ENCODE measurements at regions not wholly inside any gene's neighbourhood (a gene's known extent, or its start where the extent isn't known, plus 50 kb on each side); places are given as distances from the start of the nearest gene placed in this dataset.
"Not testable (repeated sequence)": the region's sequence is repeated elsewhere in the genome, so short reads cannot be mapped to it uniquely, and the experiment has no call there.

DNA sequence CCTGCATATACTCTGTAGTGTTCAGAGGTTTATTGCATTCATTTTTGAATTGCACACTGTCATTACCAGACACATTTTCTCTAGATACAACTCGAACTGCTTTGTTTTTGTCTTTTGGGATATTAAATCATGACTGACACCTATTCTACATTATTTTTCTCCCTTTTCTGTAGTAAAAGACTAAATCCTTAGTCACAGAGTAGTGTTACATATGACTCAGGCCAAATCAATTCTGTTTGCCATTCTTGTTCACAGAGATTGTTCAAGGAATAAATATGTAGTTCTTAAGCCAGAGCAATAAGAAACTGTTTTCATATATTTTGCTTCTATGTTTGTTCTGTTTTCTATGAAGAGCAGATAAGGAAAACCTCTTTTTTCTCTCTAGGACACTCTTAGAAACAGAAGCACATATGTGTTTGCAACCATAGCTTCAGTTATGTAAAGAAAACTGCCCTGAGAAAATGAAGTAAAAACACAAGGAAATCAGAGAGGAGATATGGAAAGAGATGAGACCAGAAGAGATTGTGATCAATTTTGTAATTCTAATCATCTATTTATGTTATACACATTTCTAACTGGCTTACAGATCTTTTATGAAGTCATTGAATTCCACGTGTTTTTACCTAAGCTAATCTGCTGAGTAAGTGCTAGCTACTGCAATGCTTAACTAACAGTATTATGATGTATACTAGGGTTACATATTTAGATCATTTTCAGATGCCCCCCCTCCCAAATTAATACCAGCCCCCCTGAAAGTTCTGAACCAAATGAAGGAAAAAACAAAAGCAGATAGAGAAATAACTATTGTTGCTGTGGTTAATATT is 1995.6 kb upstream of the CDH6 start:
- no peak for DNase-seq

DNA sequence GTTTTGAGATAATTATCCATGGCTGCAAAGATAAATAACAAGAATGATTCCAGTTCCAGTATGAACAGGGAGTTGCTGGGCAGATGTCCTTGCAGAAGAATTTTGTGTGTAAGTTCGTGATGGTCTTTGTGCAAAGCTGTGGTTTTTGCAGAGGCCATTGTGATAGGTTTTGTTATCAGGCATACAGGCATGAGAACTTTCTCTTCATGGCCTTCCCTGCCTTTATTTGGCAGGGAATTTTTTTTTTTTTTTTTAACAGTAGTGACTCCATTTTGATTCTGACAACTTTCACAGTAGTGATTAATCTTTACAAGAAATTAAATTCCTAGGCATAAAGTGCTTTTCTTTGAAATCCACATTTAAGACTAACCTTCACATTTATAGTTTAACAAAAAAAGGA is 1999.5 kb upstream of the CDH6 start:
- DNase-seq = no peak

DNA sequence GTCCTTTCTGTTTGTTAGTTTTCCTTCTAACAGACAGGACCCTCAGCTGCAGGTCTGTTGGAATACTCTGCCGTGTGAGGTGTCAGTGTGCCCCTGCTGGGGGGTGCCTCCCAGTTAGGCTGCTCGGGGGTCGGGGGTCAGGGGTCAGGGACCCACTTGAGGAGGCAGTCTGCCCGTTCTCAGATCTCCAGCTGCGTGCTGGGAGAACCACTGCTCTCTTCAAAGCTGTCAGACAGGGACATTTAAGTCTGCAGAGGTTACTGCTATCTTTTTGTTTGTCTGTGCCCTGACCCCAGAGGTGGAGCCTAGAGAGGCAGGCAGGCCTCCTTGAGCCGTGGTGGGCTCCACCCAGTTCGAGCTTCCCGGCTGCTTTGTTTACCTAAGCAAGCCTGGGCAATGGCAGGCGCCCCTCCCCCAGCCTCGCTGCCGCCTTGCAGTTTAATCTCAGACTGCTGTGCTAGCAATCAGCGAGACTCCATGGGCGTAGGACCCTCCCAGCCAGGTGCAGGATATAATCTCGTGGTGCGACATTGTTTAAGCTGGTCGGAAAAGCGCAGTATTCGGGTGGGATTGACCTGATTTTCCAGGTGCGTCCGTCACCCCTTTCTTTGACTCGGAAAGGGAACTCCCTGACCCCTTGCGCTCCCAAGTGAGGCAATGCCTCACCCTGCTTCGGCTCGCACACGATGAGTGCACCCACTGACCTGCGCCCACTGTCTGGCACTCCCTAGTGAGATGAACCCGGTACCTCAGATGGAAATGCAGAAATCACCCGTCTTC is 2002.0 kb upstream of the CDH6 start:
- not testable (repeated sequence) for DNase-seq

DNA sequence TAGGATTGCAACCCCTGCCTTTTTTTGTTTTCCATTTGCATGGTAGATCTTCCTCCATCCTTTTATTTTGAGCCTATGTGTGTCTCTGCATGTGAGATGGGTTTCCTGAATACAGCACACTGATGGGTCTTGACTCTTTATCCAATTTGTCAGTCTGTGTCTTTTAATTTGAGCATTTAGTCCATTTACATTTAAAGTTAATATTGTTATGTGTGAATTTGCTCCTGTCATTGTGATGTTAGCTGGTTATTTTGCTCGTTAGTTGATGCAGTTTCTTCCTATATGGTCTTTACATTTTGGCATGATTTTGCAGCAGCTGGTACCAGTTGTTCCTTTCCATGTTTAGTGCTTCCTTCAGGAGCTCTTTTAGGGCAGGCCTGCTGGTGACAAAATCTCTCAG is 2003.1 kb upstream of the CDH6 start:
- DNase-seq = not testable (repeated sequence)

DNA sequence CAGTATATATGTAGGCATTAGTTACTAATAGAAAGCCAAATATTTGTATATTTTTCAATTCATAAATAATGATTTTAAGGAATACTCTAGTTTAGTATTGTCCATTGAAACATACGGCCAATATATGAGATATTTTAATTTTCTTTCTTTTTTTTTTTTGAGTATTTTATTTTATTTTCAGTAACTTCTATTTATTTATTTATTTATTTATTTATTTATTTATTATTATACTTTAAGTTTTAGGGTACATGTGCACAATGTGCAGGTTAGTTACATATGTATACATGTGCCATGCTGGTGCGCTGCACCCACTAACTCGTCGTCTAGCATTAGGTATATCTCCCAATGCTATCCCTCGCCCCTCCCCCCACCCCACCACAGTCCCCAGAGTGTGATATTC is 2007.1 kb upstream of the CDH6 start:
- not testable (repeated sequence) for DNase-seq

DNA sequence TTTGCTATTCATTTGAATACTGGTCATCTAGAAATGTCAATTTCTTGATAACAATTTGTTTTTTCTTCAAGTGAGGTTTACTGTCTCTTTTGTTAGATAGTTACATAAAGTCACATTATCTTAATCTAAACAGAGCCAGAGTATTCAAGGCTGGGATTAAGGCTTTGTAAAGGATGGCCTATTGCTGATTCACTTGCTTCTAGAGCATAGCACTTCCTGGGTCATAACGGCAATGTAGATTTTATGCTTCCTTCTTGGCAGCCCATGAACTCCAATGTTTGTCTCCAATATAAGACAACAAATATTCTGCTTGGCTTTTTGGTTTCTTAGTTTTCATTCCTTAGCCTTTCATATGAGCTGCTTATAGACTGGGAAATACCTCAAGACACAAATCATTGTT is 2007.9 kb upstream of the CDH6 start:
- DNase-seq = no peak

DNA sequence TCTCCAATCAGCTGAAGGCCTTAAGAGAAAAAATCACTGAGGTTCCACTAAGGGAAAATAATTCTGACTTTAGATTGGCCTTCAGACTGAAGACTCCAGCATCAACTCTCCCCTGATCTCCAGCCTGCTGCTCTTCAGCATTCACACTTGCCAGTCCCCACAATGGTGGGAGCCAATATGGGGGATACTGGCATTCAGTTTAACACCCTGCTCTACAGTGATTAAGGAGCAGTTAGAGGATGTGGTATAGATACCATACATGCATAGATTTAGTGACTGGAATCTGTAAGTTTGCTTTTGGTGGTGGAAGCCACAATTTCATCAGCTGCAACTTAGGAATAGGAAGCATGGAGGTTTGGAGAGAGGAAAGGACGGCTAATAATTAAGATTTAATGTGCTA is 2017.7 kb upstream of the CDH6 start:
- no peak for DNase-seq

DNA sequence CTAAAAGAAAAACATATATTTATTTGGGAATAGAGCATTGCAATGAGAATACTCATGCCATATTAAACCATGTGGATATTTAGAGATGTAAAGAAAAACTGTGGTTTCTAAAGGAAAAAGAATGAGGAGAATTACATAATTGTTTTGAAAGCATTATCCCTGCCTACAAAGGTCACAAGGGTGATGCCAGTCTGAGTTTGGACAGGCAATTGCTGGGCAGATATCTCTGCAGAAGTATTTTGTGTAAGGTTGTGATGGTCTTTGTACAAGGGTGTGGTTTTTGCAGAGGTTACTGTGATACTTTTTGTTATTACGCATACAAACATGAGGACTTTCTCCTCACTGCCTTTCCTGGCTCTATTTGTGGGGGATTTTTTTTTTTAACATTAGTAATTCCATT is 2022.9 kb upstream of the CDH6 start:
- no peak for DNase-seq

DNA sequence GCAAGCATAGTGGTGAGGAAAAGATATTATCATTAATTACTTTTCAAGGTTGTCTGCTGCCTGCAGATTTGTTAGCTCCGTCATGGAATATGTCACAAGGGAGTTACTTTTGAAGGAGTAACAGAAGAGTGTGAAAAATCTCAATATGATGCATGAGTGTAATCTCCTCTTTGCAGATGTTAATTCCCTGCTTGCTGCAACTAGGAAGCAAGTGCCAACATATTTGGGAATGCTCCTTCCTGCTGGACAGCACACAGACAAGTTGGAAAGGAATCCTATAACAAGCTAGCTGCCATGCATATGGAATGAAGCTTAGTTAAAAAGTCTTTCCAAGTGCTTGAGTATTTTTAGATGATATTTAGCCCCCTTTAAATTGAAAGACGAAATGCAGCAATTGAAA is 2023.6 kb upstream of the CDH6 start:
- DNase-seq = no peak

DNA sequence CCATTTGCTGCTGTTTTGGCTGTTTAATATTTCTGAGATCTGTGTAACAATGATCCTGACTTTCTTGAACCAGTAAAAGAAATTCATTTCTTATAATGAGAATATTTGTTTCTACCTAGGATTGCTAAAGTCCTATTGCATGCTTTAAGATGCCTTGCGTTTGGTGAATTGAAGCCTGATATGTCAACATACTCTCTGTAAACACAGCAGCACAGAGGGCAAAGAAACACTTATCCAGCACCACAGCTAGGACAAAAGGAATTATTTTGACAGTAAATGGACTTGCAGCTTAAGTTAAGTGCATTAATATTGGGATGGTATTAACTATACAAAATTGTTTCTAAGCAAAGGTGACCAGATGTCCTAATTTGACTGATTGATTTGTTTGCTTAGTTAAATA is 2031.2 kb upstream of the CDH6 start:
- DNase-seq = no peak

DNA sequence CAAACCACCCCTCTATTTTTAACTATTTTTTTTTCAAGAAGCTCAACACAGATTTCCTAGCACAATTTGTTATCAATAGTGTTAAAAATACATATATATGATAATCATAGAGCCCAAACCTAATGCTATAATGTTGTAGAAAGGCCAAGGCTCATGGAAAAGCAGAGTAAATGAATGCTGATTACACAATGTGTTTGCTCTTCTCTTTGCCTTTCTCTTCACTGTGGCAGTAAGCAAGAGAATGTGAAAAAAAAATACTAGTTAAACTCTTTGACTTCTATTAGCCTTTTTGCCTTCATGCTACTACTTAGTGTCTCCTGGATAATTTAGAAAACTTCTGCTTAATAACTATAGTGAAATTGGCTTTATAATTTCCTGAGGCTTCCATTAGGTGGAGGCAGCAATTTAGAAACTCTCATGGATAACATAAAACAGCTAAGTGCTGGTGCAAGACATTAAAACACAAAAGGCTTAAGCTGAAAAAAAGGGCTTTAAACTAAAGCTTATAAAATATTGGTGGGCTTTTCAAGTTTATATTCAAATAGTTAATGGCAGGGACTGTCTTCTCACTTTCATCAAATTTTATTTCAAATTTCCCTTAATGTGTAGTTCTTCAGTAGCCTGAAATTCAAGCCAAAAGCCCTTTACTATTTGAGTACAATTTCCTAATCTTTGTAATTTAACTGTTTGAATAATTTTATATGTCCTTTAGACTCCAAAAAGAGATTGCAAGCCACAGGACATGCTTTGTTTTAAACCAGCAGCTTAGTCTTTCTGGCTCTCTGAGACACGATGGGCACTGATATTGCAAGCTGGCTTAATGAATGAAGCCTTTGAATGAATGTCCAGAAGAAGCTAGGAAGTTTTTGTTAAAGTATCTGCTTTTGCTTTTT is 2031.8 kb upstream of the CDH6 start:
- no peak for DNase-seq

DNA sequence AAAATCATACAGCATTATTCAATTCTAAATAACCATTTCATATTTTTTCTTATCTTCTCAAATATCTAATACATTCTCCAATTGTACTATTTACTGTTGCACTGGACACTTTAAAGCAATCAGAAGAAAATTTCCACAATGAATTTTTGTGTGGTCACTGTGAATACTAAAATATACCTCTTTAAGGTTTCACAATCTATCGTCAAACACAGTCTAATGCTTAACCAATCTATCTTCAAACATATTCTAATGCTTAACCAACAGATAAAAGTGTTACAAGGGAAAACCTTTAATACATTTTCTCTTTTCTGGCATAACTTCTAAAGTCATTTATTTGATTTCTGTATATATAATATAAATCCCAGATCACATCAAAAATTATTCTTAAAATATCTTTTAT is 2035.5 kb upstream of the CDH6 start:
- no peak for DNase-seq

DNA sequence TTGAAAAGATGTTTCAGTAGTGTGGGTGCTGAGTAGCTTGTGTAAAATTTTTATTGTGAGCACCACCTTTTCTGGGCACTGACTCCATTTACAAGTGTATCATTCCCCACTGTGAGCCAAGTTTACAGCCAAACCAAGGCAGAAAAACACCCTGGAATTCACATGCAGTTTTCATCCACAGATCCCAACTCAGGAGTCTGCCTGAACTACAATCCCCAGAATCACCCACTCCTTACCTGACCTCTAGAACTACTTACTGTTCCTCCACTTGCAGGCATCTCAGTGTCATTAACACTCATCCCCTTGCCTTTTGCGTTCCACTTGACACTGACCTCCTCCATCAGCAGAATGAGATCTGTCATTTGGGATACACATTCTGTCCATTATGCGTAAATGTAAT is 2042.6 kb upstream of the CDH6 start:
- DNase-seq = no peak

DNA sequence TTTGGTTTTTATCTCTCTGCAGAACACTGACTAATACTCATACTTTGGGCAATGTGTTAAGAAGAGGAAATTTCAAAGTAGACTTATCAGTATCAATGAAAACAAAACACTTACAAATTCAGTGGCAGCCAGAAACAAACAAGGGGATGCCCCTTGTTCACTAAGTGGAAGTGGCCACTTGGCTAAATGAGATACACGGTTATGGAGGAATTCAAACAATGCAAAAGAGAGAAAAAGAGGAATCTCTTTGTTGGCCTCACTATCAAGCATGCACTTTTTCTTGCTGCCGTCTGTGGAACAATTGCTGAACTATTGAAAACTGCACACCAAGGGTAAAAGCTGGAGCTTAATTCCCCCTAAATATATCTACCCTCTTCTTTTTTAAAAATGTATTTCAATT is 2044.9 kb upstream of the CDH6 start:
- no peak for DNase-seq

DNA sequence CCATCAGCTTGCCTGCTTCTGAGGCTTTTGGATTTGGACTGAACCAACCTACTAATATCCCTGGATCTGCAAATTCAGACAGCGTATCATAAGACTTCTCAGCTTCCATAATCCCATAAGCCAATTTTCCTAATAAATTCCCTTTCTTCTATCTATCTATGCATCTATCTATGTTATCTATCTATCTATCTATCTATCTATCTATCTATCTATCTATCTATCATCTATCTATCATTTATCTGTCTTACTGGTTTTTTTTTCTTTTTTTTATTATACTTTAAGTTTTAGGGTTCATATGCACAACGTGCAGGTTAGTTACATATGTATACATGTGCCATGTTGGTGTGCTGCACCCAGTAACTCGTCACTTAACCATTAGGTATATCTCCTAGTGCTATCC is 2045.4 kb upstream of the CDH6 start:
- no peak for DNase-seq

DNA sequence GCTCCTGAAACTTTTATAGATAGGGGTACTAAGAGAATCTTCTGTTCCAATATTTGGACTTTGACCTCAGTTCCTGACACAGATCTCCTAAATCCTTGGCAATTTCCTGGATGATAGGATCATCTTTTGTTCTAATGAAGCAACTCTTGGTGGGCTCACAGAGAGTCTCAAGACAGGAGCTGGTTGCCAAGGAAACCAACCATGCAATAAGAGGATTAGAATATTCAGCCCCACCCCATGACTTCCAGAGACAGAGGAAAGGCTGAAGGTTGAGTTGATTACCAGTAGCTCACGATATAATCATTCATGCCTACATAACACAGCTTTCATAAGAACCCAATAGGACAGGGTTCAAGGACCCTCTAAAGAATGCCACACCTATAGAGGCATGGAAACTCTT is 2050.2 kb upstream of the CDH6 start:
- DNase-seq = no peak

DNA sequence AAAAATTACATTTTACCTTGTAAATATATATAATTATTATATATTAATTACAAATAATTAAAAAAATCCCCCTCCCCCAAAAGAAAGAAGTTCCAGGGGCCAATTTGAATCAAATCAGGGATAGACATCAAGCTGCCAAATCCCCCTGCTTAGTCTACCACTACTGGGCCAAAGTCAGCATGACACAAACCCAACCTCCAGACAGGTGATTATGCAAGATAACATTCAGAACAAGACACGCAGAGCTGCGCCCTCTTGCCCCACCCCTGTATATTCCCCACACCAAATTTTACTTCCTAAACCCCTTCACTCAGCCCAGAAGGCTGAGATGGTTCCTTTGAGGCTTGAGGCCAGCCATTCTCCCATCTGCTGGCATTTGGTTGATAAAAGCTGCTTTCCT is 2059.1 kb upstream of the CDH6 start:
- DNase-seq = no peak

DNA sequence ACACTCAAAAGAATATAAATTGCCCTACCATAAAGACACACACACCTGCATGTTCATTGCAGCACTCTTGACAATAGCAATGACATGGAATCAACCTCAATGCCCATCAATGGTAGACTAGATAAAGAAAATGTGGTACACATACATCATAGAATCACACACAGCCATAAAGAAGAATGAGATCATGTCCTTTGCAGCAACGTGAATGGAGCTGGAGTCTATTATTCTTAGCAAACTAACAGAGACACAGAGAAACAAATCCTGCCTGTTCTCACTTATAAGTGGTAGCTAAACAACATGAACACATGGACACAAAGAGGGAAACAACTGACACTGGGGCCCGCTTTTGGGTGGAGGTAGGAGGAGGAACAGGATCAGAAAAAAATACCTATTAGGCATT is 2062.2 kb upstream of the CDH6 start:
- DNase-seq = no peak

DNA sequence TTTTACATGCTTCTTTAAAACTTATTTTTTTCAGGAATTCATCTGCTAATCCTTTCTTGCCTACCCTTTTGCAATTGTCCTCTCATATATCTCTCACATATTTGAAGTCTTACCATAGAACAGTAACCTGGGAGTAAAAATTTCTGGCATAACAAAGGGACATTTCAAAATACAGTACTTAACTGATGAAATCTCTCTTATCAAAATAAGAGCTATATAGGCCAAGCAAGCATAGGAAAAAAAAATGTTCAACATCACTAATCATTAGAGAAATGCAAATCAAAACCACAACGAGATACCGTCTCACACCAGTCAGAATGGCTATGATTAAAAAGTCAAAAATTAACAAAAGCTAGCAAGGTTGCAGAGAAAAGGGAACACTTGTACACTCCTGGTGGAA is 2062.7 kb upstream of the CDH6 start:
- DNase-seq = no peak

DNA sequence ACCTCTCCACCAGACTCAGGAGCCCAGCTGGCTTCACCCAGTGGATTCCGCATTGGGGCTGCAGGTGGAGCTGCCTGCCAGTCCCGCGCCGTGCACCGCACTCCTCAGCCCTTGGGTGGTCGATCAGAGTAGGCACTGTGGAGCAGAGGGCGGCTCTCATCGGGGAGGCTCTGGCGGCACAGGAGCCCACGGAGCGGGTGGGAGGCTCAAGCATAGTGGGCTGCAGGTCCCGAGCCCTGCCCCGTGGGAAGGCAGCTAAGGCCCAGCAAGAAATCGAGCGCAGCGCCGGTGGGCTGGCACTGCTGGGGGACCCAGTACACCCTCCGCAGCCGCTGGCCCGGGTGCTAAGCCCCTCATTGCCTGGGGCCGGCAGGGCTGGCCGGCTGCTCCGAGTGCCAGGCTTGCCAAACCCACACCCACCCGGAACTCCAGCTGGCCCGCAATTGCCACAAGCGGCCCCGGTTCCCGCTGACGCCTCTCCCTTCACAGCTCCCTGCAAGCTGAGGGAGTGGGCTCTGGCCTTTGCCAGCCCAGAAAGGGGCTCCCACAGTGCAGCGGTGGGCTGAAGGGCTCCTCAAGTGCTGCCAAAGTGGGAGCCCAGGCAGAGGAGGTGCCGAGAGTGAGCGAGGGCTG is 2065.8 kb upstream of the CDH6 start:
- not testable (repeated sequence) for DNase-seq

DNA sequence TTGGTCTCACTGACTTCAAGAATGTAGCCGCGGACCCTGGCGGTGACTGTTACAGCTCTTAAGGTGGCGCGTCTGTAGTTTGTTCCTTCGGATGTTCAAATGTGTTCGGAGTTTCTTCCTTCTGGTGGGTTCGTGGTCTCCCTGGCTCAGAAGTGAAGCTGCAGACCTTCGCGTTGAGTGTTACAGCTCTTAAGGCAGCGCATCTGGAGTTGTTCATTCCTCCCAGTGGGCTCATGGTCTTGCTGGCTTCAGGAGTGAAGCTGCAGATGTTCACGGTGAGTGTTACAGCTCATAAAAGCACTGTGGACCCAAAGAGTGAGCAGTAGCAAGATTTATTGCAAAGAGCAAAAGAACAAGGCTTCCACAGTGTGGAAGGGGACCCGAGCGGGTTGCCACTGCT is 2067.0 kb upstream of the CDH6 start:
- not testable (repeated sequence) for DNase-seq

DNA sequence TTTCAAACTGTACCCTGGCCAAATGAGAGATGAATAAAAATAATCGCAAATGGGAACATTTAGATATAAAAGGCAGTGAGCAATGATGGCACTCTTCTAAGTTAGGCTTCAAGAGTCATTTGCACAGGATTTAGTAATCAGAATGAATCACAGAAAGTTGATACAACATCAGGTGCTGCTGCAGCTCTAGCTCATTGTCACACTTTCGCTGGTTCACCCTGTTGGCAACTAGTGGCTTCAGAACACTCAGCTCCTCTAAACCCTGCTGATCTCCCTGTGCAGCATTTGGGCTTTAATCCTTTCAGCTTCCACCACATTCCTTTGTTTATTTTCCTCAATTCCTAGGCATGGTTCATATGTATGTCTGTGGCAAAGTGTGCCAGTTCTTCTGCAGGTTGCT is 2071.2 kb upstream of the CDH6 start:
- DNase-seq = no peak

DNA sequence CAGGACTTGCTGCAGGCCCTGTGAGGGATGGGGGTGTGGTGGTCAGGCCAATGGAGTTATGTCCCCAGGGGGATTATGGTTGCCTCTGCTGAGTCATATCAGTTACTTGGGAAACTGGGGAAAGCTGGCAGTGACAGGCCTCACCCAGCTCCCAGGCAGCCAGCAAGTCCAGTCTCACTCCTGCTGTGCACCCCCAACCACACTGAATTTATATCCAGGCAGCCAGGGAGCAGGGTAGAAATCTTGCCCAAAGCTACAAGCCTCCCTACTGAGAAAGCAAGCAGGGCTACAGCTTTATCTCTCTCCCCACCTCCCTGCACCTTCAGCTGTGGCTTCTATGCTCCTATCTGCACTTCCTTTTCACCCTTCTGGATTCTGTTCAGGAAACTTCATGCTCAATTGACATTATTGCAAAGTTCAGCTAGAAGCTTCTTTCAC is 2076.0 kb upstream of the CDH9 start:
- no peak for DNase-seq
